ENCODE measurements at regions not wholly inside any gene's neighbourhood (a gene's known extent, or its start where the extent isn't known, plus 50 kb on each side); places are given as distances from the start of the nearest gene placed in this dataset.
"Not testable (repeated sequence)": the region's sequence is repeated elsewhere in the genome, so short reads cannot be mapped to it uniquely, and the experiment has no call there.

- Histone ChIP-seq H3K4me3 (ENCODE audit: low read length) (no peak overlapping the region), H3K36me3 (ENCODE audit: insufficient read depth, low read length) (no peaks in the 10 kb centered on the region), H3K27ac (ENCODE audit: low read depth, low read length) (no peak overlapping the region), H3K9ac (ENCODE audit: low read depth, low read length) (no peak overlapping the region), H3K27me3 (ENCODE audit: insufficient read depth, low read length) (no peaks in the 10 kb centered on the region), H3K4me1 (ENCODE audit: insufficient read depth, low read length) (no peaks in the 10 kb centered on the region), H3K9me3 (ENCODE audit: insufficient read depth, low read depth, low read length) (no peaks in the 10 kb centered on the region)
- 94% methylated on average over 1 of the region's 1 CpG for WGBS
Observed at GRCh38 chr15:79702621-79703020, 194.2 kb downstream of the MTHFS start.

GRCh38 chr15:79721256-79721655 lies 175.6 kb downstream of the MTHFS start:
- H3K27me3 ChIP-seq (ENCODE audit: insufficient read depth, low read length): no peaks in the 10 kb centered on the region
- H3K36me3 ChIP-seq (ENCODE audit: insufficient read depth, low read length): no peaks in the 10 kb centered on the region
- WGBS: 97% methylated on average over 1 of the region's 1 CpG
- H3K9me3 ChIP-seq (ENCODE audit: insufficient read depth, low read depth, low read length): peaks cover 6% of the 10 kb centered on the region; the same call in 1 of the 2 replicates
- H3K4me1 ChIP-seq (ENCODE audit: insufficient read depth, low read length): no peaks in the 10 kb centered on the region
- no peak overlapping the region for H3K27ac ChIP-seq (ENCODE audit: low read depth, low read length)
- H3K9ac ChIP-seq (ENCODE audit: low read depth, low read length): no peak overlapping the region
- no peak overlapping the region for H3K4me3 ChIP-seq (ENCODE audit: low read length)

GRCh38 chr15:79724312-79724711 lies 172.5 kb downstream of the MTHFS start:
- Histone ChIP-seq H3K36me3 (ENCODE audit: insufficient read depth, low read length) (no peaks in the 10 kb centered on the region), H3K4me3 (ENCODE audit: low read length) (no peak overlapping the region), H3K9me3 (ENCODE audit: insufficient read depth, low read depth, low read length) (peaks cover 6% of the 10 kb centered on the region; the same call in 1 of the 2 replicates), H3K27ac (ENCODE audit: low read depth, low read length) (no peak overlapping the region), H3K27me3 (ENCODE audit: insufficient read depth, low read length) (no peaks in the 10 kb centered on the region), H3K4me1 (ENCODE audit: insufficient read depth, low read length) (no peaks in the 10 kb centered on the region), H3K9ac (ENCODE audit: low read depth, low read length) (no peak overlapping the region)

- Histone ChIP-seq H3K36me3 (ENCODE audit: insufficient read depth, low read length) (no peaks in the 10 kb centered on the region), H3K4me1 (ENCODE audit: insufficient read depth, low read length) (no peaks in the 10 kb centered on the region), H3K9ac (ENCODE audit: low read depth, low read length) (no peak overlapping the region), H3K4me3 (ENCODE audit: low read length) (no peak overlapping the region), H3K27ac (ENCODE audit: low read depth, low read length) (no peak overlapping the region), H3K27me3 (ENCODE audit: insufficient read depth, low read length) (no peaks in the 10 kb centered on the region), H3K9me3 (ENCODE audit: insufficient read depth, low read depth, low read length) (peaks cover 6% of the 10 kb centered on the region; the same call in 1 of the 2 replicates)
- WGBS: 88% methylated on average over 3 of the region's 4 CpGs
Observed at GRCh38 chr15:79724804-79725203, 172.0 kb downstream of the MTHFS start.

GRCh38 chr15:79728867-79729266 lies 167.9 kb downstream of the MTHFS start:
- no peaks in the 10 kb centered on the region for H3K9me3 ChIP-seq (ENCODE audit: insufficient read depth, low read depth, low read length)
- WGBS: 85% methylated on average over 3 of the region's 3 CpGs
- no peaks in the 10 kb centered on the region for H3K4me1 ChIP-seq (ENCODE audit: insufficient read depth, low read length)
- H3K27me3 ChIP-seq (ENCODE audit: insufficient read depth, low read length): no peaks in the 10 kb centered on the region
- no peaks in the 10 kb centered on the region for H3K36me3 ChIP-seq (ENCODE audit: insufficient read depth, low read length)
- no peak overlapping the region for H3K27ac ChIP-seq (ENCODE audit: low read depth, low read length)
- H3K4me3 ChIP-seq (ENCODE audit: low read length): no peak overlapping the region
- no peak overlapping the region for H3K9ac ChIP-seq (ENCODE audit: low read depth, low read length)

- Histone ChIP-seq H3K9me3 (ENCODE audit: insufficient read depth, low read depth, low read length) (no peaks in the 10 kb centered on the region), H3K36me3 (ENCODE audit: insufficient read depth, low read length) (no peaks in the 10 kb centered on the region), H3K4me3 (ENCODE audit: low read length) (no peak overlapping the region), H3K9ac (ENCODE audit: low read depth, low read length) (no peak overlapping the region), H3K4me1 (ENCODE audit: insufficient read depth, low read length) (no peaks in the 10 kb centered on the region), H3K27ac (ENCODE audit: low read depth, low read length) (no peak overlapping the region), H3K27me3 (ENCODE audit: insufficient read depth, low read length) (no peaks in the 10 kb centered on the region)
- WGBS: 69% methylated on average over 1 of the region's 1 CpG
Observed at GRCh38 chr15:79736435-79737000, 160.3 kb downstream of the MTHFS start.

GRCh38 chr15:79738143-79738542 lies 158.7 kb downstream of the MTHFS start:
- Histone ChIP-seq H3K27ac (ENCODE audit: low read depth, low read length) (no peak overlapping the region), H3K36me3 (ENCODE audit: insufficient read depth, low read length) (no peaks in the 10 kb centered on the region), H3K27me3 (ENCODE audit: insufficient read depth, low read length) (no peaks in the 10 kb centered on the region), H3K4me3 (ENCODE audit: low read length) (no peak overlapping the region), H3K9ac (ENCODE audit: low read depth, low read length) (no peak overlapping the region), H3K9me3 (ENCODE audit: insufficient read depth, low read depth, low read length) (no peaks in the 10 kb centered on the region), H3K4me1 (ENCODE audit: insufficient read depth, low read length) (no peaks in the 10 kb centered on the region)
- 90% methylated on average over 6 of the region's 6 CpGs for WGBS

- H3K9me3 ChIP-seq (ENCODE audit: insufficient read depth, low read depth, low read length): no peaks in the 10 kb centered on the region
- no peaks in the 10 kb centered on the region for H3K27me3 ChIP-seq (ENCODE audit: insufficient read depth, low read length)
- 100% methylated on average over 1 of the region's 2 CpGs for WGBS
- H3K4me3 ChIP-seq (ENCODE audit: low read length): no peak overlapping the region
- no peak overlapping the region for H3K9ac ChIP-seq (ENCODE audit: low read depth, low read length)
- no peaks in the 10 kb centered on the region for H3K36me3 ChIP-seq (ENCODE audit: insufficient read depth, low read length)
- no peak overlapping the region for H3K27ac ChIP-seq (ENCODE audit: low read depth, low read length)
- no peaks in the 10 kb centered on the region for H3K4me1 ChIP-seq (ENCODE audit: insufficient read depth, low read length)
Observed at GRCh38 chr15:79740561-79740960, 156.3 kb downstream of the MTHFS start.

GRCh38 chr15:79743032-79743431 lies 153.8 kb downstream of the MTHFS start:
- no peak overlapping the region for H3K4me3 ChIP-seq (ENCODE audit: low read length)
- no peak overlapping the region for H3K9ac ChIP-seq (ENCODE audit: low read depth, low read length)
- no peaks in the 10 kb centered on the region for H3K36me3 ChIP-seq (ENCODE audit: insufficient read depth, low read length)
- no peaks in the 10 kb centered on the region for H3K27me3 ChIP-seq (ENCODE audit: insufficient read depth, low read length)
- no peaks in the 10 kb centered on the region for H3K4me1 ChIP-seq (ENCODE audit: insufficient read depth, low read length)
- no peaks in the 10 kb centered on the region for H3K9me3 ChIP-seq (ENCODE audit: insufficient read depth, low read depth, low read length)
- 91% methylated on average over 10 of the region's 10 CpGs for WGBS
- no peak overlapping the region for H3K27ac ChIP-seq (ENCODE audit: low read depth, low read length)

- not testable (repeated sequence) for H3K36me3 ChIP-seq (ENCODE audit: insufficient read depth, low read length)
- 70% methylated on average over 3 of the region's 3 CpGs for WGBS
Observed at GRCh38 chr15:79744485-79744884, 152.3 kb downstream of the MTHFS start.

GRCh38 chr15:79756365-79756764 lies 140.4 kb downstream of the MTHFS start:
- WGBS: 95% methylated on average over 4 of the region's 4 CpGs

More at GRCh38 chr15:79744485-79744884, 152.3 kb downstream of the MTHFS start:
- not testable (repeated sequence) for H3K4me1 ChIP-seq (ENCODE audit: insufficient read depth, low read length); H3K4me3 ChIP-seq (ENCODE audit: low read length); H3K27me3 ChIP-seq (ENCODE audit: insufficient read depth, low read length); H3K27ac ChIP-seq (ENCODE audit: low read depth, low read length); H3K9ac ChIP-seq (ENCODE audit: low read depth, low read length); H3K9me3 ChIP-seq (ENCODE audit: insufficient read depth, low read depth, low read length)

GRCh38 chr15:79765081-79765480 lies 131.7 kb downstream of the MTHFS start:
- 97% methylated on average over 4 of the region's 4 CpGs for WGBS

More at GRCh38 chr15:79756365-79756764, 140.4 kb downstream of the MTHFS start:
- H3K27ac ChIP-seq (ENCODE audit: low read depth, low read length): no peak overlapping the region
- no peaks in the 10 kb centered on the region for H3K27me3 ChIP-seq (ENCODE audit: insufficient read depth, low read length)
- H3K9ac ChIP-seq (ENCODE audit: low read depth, low read length): no peak overlapping the region
- peaks cover 15% of the 10 kb centered on the region for H3K9me3 ChIP-seq (ENCODE audit: insufficient read depth, low read depth, low read length)
- H3K4me1 ChIP-seq (ENCODE audit: insufficient read depth, low read length): no peaks in the 10 kb centered on the region
- no peaks in the 10 kb centered on the region for H3K36me3 ChIP-seq (ENCODE audit: insufficient read depth, low read length)
- H3K4me3 ChIP-seq (ENCODE audit: low read length): no peak overlapping the region

More at GRCh38 chr15:79765081-79765480, 131.7 kb downstream of the MTHFS start:
- no peaks in the 10 kb centered on the region for H3K4me1 ChIP-seq (ENCODE audit: insufficient read depth, low read length)
- no peak overlapping the region for H3K27ac ChIP-seq (ENCODE audit: low read depth, low read length)
- no peaks in the 10 kb centered on the region for H3K27me3 ChIP-seq (ENCODE audit: insufficient read depth, low read length)
- no peak overlapping the region for H3K4me3 ChIP-seq (ENCODE audit: low read length)
- no peak overlapping the region for H3K9ac ChIP-seq (ENCODE audit: low read depth, low read length)
- peaks cover 14% of the 10 kb centered on the region; the same call in 1 of the 2 replicates for H3K9me3 ChIP-seq (ENCODE audit: insufficient read depth, low read depth, low read length)
- no peaks in the 10 kb centered on the region for H3K36me3 ChIP-seq (ENCODE audit: insufficient read depth, low read length)

Data from HUES64 (cell line).